ENCODE measurements at regions not wholly inside any gene's neighbourhood (a gene's known extent, or its start where the extent isn't known, plus 50 kb on each side); places are given as distances from the start of the nearest gene placed in this dataset.

DNA sequence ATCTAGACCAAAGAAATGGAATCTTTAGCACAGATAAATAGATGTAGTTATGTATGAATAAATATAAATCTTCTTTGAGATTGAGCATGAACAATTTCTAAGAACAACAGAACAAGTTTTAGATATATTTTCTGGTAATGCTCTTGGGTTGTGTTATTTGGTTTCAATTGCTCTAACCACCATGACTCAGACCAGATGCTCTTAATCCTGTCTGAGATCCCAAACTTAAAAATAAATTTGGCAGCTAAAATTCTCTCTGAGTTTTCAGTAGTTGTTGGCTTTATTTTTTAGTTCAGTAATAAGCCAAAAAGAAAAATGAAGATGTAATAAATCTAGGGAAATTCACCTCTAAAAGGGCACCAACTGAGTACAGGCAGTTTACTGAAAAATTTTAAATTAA is 1693.4 kb downstream of the NCAM2 start:
- TF ChIP-seq, protein P1, sequence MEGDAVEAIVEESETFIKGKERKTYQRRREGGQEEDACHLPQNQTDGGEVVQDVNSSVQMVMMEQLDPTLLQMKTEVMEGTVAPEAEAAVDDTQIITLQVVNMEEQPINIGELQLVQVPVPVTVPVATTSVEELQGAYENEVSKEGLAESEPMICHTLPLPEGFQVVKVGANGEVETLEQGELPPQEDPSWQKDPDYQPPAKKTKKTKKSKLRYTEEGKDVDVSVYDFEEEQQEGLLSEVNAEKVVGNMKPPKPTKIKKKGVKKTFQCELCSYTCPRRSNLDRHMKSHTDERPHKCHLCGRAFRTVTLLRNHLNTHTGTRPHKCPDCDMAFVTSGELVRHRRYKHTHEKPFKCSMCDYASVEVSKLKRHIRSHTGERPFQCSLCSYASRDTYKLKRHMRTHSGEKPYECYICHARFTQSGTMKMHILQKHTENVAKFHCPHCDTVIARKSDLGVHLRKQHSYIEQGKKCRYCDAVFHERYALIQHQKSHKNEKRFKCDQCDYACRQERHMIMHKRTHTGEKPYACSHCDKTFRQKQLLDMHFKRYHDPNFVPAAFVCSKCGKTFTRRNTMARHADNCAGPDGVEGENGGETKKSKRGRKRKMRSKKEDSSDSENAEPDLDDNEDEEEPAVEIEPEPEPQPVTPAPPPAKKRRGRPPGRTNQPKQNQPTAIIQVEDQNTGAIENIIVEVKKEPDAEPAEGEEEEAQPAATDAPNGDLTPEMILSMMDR (IDR thresholded peaks at IDR 0.05; ENCODE audit: low read depth, low read length, missing control alignments), result no peak
- Histone ChIP-seq H3K27me3 (replicated peaks) (no peaks in the 10 kb centered on the region), H3K36me3 (replicated peaks) (no peaks in the 10 kb centered on the region), H3K4me3 (ENCODE audit: low read depth, low read length) (no peak overlapping the region), H3K27ac (no peak overlapping the region)
- in situ Hi-C loops (cut with HindIII; ENCODE audit: low pct_ligation_motif_present, low sequenced_read_pairs), result no loop called here
- DNase-seq, result no peak

DNA sequence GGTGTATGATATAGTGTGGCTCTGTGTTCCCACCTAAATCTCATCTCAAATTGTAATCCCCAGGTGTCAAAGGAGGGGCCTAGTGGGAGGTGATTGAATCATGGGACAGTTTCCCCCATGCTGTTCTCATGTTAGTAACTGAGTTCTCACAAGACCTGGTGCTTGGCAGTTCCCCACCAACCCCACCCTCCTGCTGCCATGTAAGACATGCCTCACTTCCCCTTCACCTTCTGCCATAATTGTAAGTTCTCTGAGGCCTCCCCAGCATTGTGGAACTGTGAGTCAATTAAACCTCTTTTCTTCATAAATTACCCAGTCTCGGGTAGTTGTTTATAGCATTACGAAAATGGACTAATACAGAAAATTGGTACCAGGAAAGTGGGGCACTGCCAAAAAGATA is 1705.3 kb downstream of the NCAM2 start:
- TF ChIP-seq, protein P1 (IDR thresholded peaks at IDR 0.05; ENCODE audit: low read depth, low read length, missing control alignments), result no peak
- no peak overlapping the region for H3K27ac ChIP-seq
- in situ Hi-C loops (cut with HindIII; ENCODE audit: low pct_ligation_motif_present, low sequenced_read_pairs), result no loop called here

DNA sequence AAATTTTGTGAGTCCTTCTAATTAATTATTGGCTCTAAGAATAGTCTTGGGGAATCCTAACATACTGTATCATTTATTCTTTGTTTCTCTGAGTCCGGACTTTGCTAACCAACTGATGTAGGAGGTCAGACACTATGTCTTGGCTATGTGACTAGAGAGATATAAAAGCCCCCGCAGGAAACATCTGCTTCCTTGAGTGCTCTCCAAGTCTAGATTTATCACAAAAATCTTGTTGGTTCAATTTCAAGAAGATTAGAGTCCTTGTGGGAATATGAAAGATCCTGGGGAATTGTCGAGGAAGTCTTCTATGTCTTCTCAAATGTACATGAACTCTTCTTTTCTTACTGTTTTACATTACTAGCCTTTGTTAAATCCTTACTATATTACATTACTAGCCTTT is 1712.5 kb downstream of the NCAM2 start:
- no peaks in the 10 kb centered on the region for H3K36me3 ChIP-seq (replicated peaks)
- no peak overlapping the region for H3K27ac ChIP-seq
- H3K27me3 ChIP-seq (replicated peaks), result no peaks in the 10 kb centered on the region
- H3K4me3 ChIP-seq (ENCODE audit: low read depth, low read length), result no peak overlapping the region
- in situ Hi-C loops (cut with HindIII; ENCODE audit: low pct_ligation_motif_present, low sequenced_read_pairs), result no loop called here
- DNase-seq, result no peak
- TF ChIP-seq, protein P1 (IDR thresholded peaks at IDR 0.05; ENCODE audit: low read depth, low read length, missing control alignments), result no peak

More for the DNA sequence above, 1705.3 kb downstream of the NCAM2 start:
- no peak for DNase-seq
- no peak overlapping the region for H3K4me3 ChIP-seq (ENCODE audit: low read depth, low read length)
- H3K36me3 ChIP-seq (replicated peaks), result no peaks in the 10 kb centered on the region
- no peaks in the 10 kb centered on the region for H3K27me3 ChIP-seq (replicated peaks)

DNA sequence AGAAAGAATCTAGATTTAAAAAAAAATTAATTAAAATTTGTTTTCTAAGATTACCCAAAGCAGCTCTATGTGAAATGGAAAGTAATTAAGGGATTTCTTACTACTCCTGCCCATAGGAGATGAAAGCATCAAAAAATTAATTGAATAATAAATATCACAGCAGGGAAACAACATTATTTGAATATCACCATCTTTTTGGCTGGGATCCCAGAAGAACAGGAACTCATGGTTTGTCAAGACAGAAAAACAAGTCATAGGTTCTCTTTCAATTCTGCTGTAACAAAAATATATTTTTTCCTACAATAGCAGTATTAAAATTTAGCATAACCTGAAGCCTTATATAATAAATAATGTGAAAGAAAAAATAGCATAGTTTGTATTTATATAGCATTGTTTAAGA is 1713.4 kb downstream of the NCAM2 start:
- Histone ChIP-seq H3K4me3 (ENCODE audit: low read depth, low read length) (no peak overlapping the region), H3K27me3 (replicated peaks) (no peaks in the 10 kb centered on the region), H3K27ac (no peak overlapping the region), H3K36me3 (replicated peaks) (no peaks in the 10 kb centered on the region)
- TF ChIP-seq, protein P1 (IDR thresholded peaks at IDR 0.05; ENCODE audit: low read depth, low read length, missing control alignments), result no peak
- DNase-seq, result no peak
- in situ Hi-C loops (cut with HindIII; ENCODE audit: low pct_ligation_motif_present, low sequenced_read_pairs), result no loop called here

DNA sequence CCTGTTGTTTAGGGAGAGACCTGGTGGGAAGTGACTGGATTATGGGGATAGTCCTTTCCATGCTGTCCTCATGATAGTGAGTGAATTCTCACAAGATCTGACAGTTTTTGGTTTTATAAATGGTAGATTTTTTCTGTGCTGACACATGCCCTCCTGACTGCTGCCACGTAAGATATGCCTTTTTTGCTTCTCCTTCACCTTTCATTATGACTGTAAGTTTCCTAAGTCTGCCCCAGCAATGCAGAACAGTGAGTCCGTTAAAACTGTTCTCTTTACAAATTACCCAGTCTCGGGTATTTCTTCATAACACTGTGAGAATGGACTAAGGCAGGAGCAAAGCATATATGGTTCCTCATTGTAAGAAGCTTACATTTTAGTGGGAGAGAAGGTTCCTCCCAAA is 1727.2 kb downstream of the NCAM2 start:
- no peak overlapping the region for H3K4me3 ChIP-seq (ENCODE audit: low read depth, low read length)
- H3K27ac ChIP-seq, result no peak overlapping the region
- no peak for DNase-seq
- TF ChIP-seq, protein P1 (IDR thresholded peaks at IDR 0.05; ENCODE audit: low read depth, low read length, missing control alignments), result no peak
- no peaks in the 10 kb centered on the region for H3K27me3 ChIP-seq (replicated peaks)
- no peaks in the 10 kb centered on the region for H3K36me3 ChIP-seq (replicated peaks)
- in situ Hi-C loops (cut with HindIII; ENCODE audit: low pct_ligation_motif_present, low sequenced_read_pairs), result no loop called here

DNA sequence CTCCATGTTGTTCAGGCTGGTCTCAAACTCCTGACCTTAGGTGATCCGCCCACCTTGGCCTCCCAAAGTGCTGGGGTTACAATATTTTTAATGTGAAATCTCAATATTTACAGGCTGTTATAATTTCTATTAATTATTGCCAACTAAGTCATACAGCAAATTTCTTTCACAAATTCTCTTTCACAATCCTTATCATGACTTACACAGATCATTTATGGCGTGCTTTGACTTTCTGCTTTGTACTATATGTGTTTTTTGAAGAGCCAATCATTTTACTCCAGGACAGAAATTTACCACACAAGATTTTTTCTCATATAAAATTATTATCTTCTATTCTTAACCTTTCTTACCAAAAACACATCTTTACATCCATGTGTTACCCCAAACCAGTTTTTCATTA is 1729.9 kb downstream of the NCAM2 start:
- TF ChIP-seq, protein P1 (IDR thresholded peaks at IDR 0.05; ENCODE audit: low read depth, low read length, missing control alignments), result no peak
- H3K36me3 ChIP-seq (replicated peaks), result no peaks in the 10 kb centered on the region
- H3K4me3 ChIP-seq (ENCODE audit: low read depth, low read length), result no peak overlapping the region
- no peaks in the 10 kb centered on the region for H3K27me3 ChIP-seq (replicated peaks)
- DNase-seq, result no peak
- in situ Hi-C loops (cut with HindIII; ENCODE audit: low pct_ligation_motif_present, low sequenced_read_pairs), result no loop called here
- H3K27ac ChIP-seq, result no peak overlapping the region
